HAP-1 (cell line): ENCODE measurements at regions not wholly inside any gene's neighbourhood (a gene's known extent, or its start where the extent isn't known, plus 50 kb on each side); places are given as distances from the start of the nearest gene placed in this dataset.
A peak's percentile ranks its signal among the peaks of the same experiment; 100 is the strongest.
"Not testable (repeated sequence)": the region's sequence is repeated elsewhere in the genome, so short reads cannot be mapped to it uniquely, and the experiment has no call there.

ENCODE experiments used
- DNase-seq, 2 experiments: peaks; one replicate each; pipeline ENCODE4 v3.0.0-alpha.2; 2016 to 2020; ENCODE audit warnings: low spot score in 2 of 2
- H3K27me3 ChIP-seq: fragments of 250-450 bp; sonication (Bioruptor Pico); 2 replicates; pipeline ENCODE4 v1.5.1; 2020; ENCODE audit warnings: low read depth, mild to moderate bottlenecking, moderate library complexity
- H3K36me3 ChIP-seq: fragments of 250-450 bp; sonication (Bioruptor Pico); replicated peaks from 2 replicates; pipeline ENCODE4 v1.5.1; 2020; ENCODE audit warnings: mild to moderate bottlenecking
- H3K4me1 ChIP-seq: fragments of 250-450 bp; sonication (Bioruptor Pico); 2 replicates; pipeline ENCODE4 v1.5.1; 2020; ENCODE audit warnings: mild to moderate bottlenecking
- H3K4me3 ChIP-seq: fragments of 250-450 bp; sonication (Bioruptor Pico); 2 replicates; pipeline ENCODE4 v1.5.1; 2020; ENCODE audit warnings: mild to moderate bottlenecking, moderate library complexity
- H3K9me3 ChIP-seq: fragments of 250-450 bp; sonication (Bioruptor Pico); 2 replicates; pipeline ENCODE4 v1.5.1; 2020; ENCODE audit warnings: mild to moderate bottlenecking, moderate library complexity
- in situ Hi-C: fragments of 300-500 bp; cut with MboI; formaldehyde crosslinking; loops from 3 replicates; pipeline ENCODE4 v1.14.3; 2020; ENCODE audit warnings: low sequenced_read_pairs, inconsistent platforms, mixed read lengths

DNA sequence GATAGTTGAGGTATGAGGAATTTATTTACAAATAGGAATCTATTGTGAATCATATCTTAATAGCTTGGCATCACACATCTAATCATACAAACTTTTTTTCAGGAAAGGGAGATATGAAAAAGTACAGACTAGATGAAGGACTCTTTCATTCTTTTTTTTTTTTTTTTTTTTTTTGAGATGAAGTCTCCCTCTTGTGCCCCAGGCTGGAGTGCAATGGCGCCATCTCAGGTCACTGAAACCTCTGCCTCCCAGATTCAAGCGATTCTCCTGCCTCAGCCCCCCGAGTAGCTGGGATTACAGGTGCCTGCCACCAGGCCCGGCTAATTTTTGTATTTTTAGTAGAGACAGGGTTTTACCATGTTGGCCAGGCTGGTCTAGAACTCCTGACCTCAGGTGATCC is 65.1 kb upstream of the NECTIN3 start:
- H3K4me3 ChIP-seq, H3K36me3 ChIP-seq, H3K9me3 ChIP-seq, H3K4me1 ChIP-seq, H3K27me3 ChIP-seq, in situ Hi-C loops: not testable (repeated sequence)
- DNase-seq = peak in 1 of 2 experiments; percentile 41

DNA sequence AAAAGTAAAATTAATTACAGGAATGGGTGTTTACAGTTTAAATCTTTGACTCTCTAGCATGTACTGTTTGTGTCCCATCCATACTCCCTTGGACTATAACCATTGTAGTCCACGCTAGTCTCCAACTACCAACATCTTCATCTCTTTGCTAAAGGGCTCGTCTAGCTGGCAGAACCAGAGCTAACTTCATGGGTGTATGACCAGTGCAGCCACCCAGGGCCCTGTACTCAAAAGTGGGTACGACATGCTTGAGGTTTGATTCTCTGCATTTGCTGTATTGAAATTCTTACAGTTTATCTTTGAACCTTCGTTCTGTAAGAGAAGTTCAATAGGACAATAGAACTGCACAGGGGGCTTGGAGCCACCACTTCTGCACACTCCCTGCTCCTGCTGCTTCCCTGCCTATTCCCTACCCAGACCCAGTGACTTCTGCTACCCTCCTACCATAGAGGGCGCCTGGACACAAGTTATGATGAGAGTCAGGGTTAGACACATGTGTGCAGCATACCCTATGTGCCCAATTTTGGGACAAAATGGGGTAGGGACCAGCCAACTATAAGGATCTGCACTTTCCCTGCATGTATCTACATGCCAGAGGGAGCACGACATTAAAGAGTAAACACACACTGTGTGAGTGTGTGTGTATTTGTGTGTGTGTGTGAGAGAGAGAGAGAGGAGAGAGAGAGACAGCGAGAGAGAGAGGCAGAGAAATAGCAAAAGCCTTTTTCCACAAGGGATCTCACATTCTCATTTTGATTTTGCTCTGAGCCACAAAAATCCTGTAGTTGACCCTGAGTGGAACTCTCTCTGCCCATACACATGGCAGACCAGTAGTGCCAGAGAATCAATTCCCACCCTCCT is 59.0 kb upstream of the NECTIN3 start:
- Histone ChIP-seq H3K9me3 (no peaks in the 10 kb centered on the region; the same call in 1 of the 2 replicates), H3K4me3 (no peak overlapping the region), H3K4me1 (no peaks in the 10 kb centered on the region), H3K27me3 (no peaks in the 10 kb centered on the region), H3K36me3 (no peaks in the 10 kb centered on the region)
- peak; percentile 25 to 64 for DNase-seq
- in situ Hi-C loops = no loop called here
